ENCODE measurements at regions not wholly inside any gene's neighbourhood (a gene's known extent, or its start where the extent isn't known, plus 50 kb on each side); places are given as distances from the start of the nearest gene placed in this dataset.
"Not testable (repeated sequence)": the region's sequence is repeated elsewhere in the genome, so short reads cannot be mapped to it uniquely, and the experiment has no call there.

DNA sequence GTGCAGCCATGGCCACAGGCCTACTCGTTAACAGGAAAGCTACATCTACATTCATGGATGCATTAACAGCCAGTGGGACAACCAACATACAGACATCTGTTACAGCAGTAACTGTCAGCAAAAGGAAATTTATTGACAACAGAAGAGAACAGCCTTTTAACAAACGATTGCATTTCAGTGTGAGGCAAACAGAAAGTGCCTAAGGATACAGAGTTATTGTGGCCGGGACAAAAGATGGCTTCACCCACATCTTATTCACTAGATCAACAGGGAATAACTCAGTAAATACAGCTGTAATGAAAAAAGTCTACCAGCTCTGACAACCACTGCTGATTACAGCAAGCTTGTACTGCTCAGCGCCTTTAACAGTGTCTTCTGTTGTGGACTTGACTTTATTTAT is 61.5 kb upstream of the TBL1X start:
- ChIA-PET CTCF (no interaction called here), SMC1A (ENCODE audit: uncharacterized antibody, unreplicated experiment) (interaction anchor here (0.6 kb wide), 1 partner anchor 592 kb away, joined by 3 read pairs; no protein-coding TSS in a partner anchor), POLR2A (no interaction called here), RAD21 (ENCODE audit: unreplicated experiment) (interaction anchor here (0.6 kb wide), 1 partner anchor 33 kb away, joined by 4 read pairs; no protein-coding TSS in a partner anchor)
- WGBS (ENCODE audit: insufficient coverage, insufficient replicate concordance, low lambda C conversion rate, missing lambda C conversion rate), result 61% methylated on average over 4 of the region's 4 CpGs
- no peak overlapping the region for H3K4me3 ChIP-seq
- H3K4me2 ChIP-seq (ENCODE audit: control insufficient read depth, insufficient read depth), result no peak overlapping the region
- ATAC-seq (no peak), DNase-seq (ENCODE audit: low read depth, low spot score) (no peak), FAIRE-seq (no peak)
- H3K9ac ChIP-seq (ENCODE audit: control insufficient read depth, insufficient read depth, low read length), result no peak overlapping the region
- no peaks in the 10 kb centered on the region for H3K36me3 ChIP-seq (ENCODE audit: control insufficient read depth in 2 of 2, insufficient read depth in 2 of 2, low read length in 1 of 2)
- no peaks in the 10 kb centered on the region for H3K4me1 ChIP-seq (ENCODE audit: control insufficient read depth, insufficient read depth, low read length)
- no TSS peak for BruUV-seq (replicated peaks)
- no peak overlapping the region for H2AFZ ChIP-seq (ENCODE audit: control insufficient read depth, low read depth, low read length)
- H3K9me3 ChIP-seq (replicated peaks; ENCODE audit: control insufficient read depth, insufficient read depth, low read length), result no peaks in the 10 kb centered on the region; the same call in 2 of the 3 replicates
- in situ Hi-C loops (cut with MboI), result no loop called here
- H3K27ac ChIP-seq (ENCODE audit: control insufficient read depth, insufficient read depth), result no peak overlapping the region
- no peaks in the 10 kb centered on the region for H4K20me1 ChIP-seq (ENCODE audit: control insufficient read depth, insufficient read depth)
- TF ChIP-seq ZNF592 (IDR thresholded peaks at IDR 0.05) (no peak), SREBF1 (IDR thresholded peaks at IDR 0.05; ENCODE audit: low read length) (no peak), IRF3 (IDR thresholded peaks at IDR 0.05) (no peak)
- no peaks in the 10 kb centered on the region for H3K27me3 ChIP-seq (replicated peaks in 1 of 2; ENCODE audit: control insufficient read depth in 2 of 2, insufficient read depth in 2 of 2, low read length in 1 of 2)
- intact Hi-C loops (cut with micrococcal nuclease; ENCODE audit: unreplicated experiment), result no loop called here
- H3K79me2 ChIP-seq (ENCODE audit: control insufficient read depth, insufficient read depth, low read length), result no peaks in the 10 kb centered on the region

GRCh38 chrX:9405635-9406034 is 59.2 kb upstream of the TBL1X start:
- ATAC-seq; FAIRE-seq; H3K79me2 ChIP-seq (ENCODE audit: control insufficient read depth, insufficient read depth, low read length); H3K4me3 ChIP-seq; H3K9me3 ChIP-seq (replicated peaks; ENCODE audit: control insufficient read depth, insufficient read depth, low read length); H4K20me1 ChIP-seq (ENCODE audit: control insufficient read depth, insufficient read depth); H3K27ac ChIP-seq (ENCODE audit: control insufficient read depth, insufficient read depth); CTCF ChIA-PET; POLR2A ChIA-PET; H3K27me3 ChIP-seq (replicated peaks in 1 of 2; ENCODE audit: control insufficient read depth in 2 of 2, insufficient read depth in 2 of 2, low read length in 1 of 2); BruUV-seq (replicated peaks); in situ Hi-C loops (cut with MboI); H3K36me3 ChIP-seq (ENCODE audit: control insufficient read depth in 2 of 2, insufficient read depth in 2 of 2, low read length in 1 of 2); H2AFZ ChIP-seq (ENCODE audit: control insufficient read depth, low read depth, low read length); H3K4me1 ChIP-seq (ENCODE audit: control insufficient read depth, insufficient read depth, low read length); intact Hi-C loops (cut with micrococcal nuclease; ENCODE audit: unreplicated experiment); H3K4me2 ChIP-seq (ENCODE audit: control insufficient read depth, insufficient read depth); H3K9ac ChIP-seq (ENCODE audit: control insufficient read depth, insufficient read depth, low read length); SMC1A ChIA-PET (ENCODE audit: uncharacterized antibody, unreplicated experiment); RAD21 ChIA-PET (ENCODE audit: unreplicated experiment): not testable (repeated sequence)
- DNase-seq (ENCODE audit: low read depth, low spot score), result peak; percentile 1
- 47% methylated on average over 8 of the region's 9 CpGs for WGBS (ENCODE audit: insufficient coverage, insufficient replicate concordance, low lambda C conversion rate, missing lambda C conversion rate)

- H3K9me3 ChIP-seq (replicated peaks; ENCODE audit: control insufficient read depth, insufficient read depth, low read length); H2AFZ ChIP-seq (ENCODE audit: control insufficient read depth, low read depth, low read length); H3K4me2 ChIP-seq (ENCODE audit: control insufficient read depth, insufficient read depth); DNase-seq (ENCODE audit: low read depth, low spot score); ATAC-seq; SMC1A ChIA-PET (ENCODE audit: uncharacterized antibody, unreplicated experiment); BruUV-seq (replicated peaks); H4K20me1 ChIP-seq (ENCODE audit: control insufficient read depth, insufficient read depth); FAIRE-seq; H3K9ac ChIP-seq (ENCODE audit: control insufficient read depth, insufficient read depth, low read length); H3K79me2 ChIP-seq (ENCODE audit: control insufficient read depth, insufficient read depth, low read length); POLR2A ChIA-PET; in situ Hi-C loops (cut with MboI); CTCF ChIA-PET; intact Hi-C loops (cut with micrococcal nuclease; ENCODE audit: unreplicated experiment); H3K27me3 ChIP-seq (replicated peaks in 1 of 2; ENCODE audit: control insufficient read depth in 2 of 2, insufficient read depth in 2 of 2, low read length in 1 of 2); H3K4me1 ChIP-seq (ENCODE audit: control insufficient read depth, insufficient read depth, low read length); H3K27ac ChIP-seq (ENCODE audit: control insufficient read depth, insufficient read depth); H3K4me3 ChIP-seq; H3K36me3 ChIP-seq (ENCODE audit: control insufficient read depth in 2 of 2, insufficient read depth in 2 of 2, low read length in 1 of 2); RAD21 ChIA-PET (ENCODE audit: unreplicated experiment): not testable (repeated sequence)
- 76% methylated on average over 3 of the region's 11 CpGs for WGBS (ENCODE audit: insufficient coverage, insufficient replicate concordance, low lambda C conversion rate, missing lambda C conversion rate)
These were observed 54.0 kb upstream of the TBL1X start for GRCh38 chrX:9410889-9411288.

Data from GM12878 (cell line).